ENCODE measurements at regions not wholly inside any gene's neighbourhood (a gene's known extent, or its start where the extent isn't known, plus 50 kb on each side); places are given as distances from the start of the nearest gene placed in this dataset.
"Not testable (repeated sequence)": the region's sequence is repeated elsewhere in the genome, so short reads cannot be mapped to it uniquely, and the experiment has no call there.

DNA sequence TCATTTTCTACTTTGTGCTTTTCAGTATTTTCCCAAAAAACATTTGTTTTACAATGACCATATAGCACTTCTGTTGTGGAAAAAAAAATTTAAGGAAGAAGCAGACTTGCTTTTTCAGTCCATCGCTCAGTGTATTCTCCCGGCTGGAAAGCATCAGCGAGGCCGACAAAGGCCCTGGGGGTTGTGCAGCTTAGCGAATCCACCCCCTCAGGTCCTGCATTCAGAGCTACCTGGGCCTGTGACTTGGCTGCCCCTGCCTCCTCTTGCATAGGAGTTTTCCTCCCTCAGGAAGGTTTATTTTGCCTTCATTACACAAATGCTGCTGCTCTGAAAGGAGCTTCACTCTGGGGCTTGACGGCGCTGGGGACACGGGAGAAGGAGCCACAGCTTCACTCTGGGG lies 244.4 kb upstream of the MGAT5 start:
- H4K20me1 ChIP-seq (ENCODE audit: control insufficient read depth, insufficient read depth, low read length, poor library complexity, severe bottlenecking), result no peaks in the 10 kb centered on the region
- no peak overlapping the region for H3K4me2 ChIP-seq (replicated peaks; ENCODE audit: low read depth, low read length, poor library complexity, severe bottlenecking)
- H3K4me3 Mint-ChIP-seq, result no peak overlapping the region
- 85% methylated on average over 5 of the region's 8 CpGs for WGBS (ENCODE audit: insufficient coverage)
- no peaks in the 10 kb centered on the region for H3K27me3 ChIP-seq (replicated peaks in 1 of 4; ENCODE audit: control extremely low read depth in 1 of 4, control insufficient read depth in 3 of 4, insufficient read depth in 4 of 4, low read length in 3 of 4)
- peaks cover 6% of the 10 kb centered on the region for H3K27me3 Mint-ChIP-seq
- H3K4me1 ChIP-seq (ENCODE audit: control insufficient read depth in 2 of 2, insufficient read depth in 2 of 2, low read length in 2 of 2), result no peaks in the 10 kb centered on the region
- ATAC-seq (ENCODE audit: low read depth) (no peak), DNase-seq (no peak)
- no peak overlapping the region for H3K27ac Mint-ChIP-seq
- ChIA-PET POLR2A (no interaction called here), CTCF (no interaction called here)
- H2AFZ ChIP-seq (ENCODE audit: insufficient read depth, low read depth, low read length, poor library complexity, severe bottlenecking), result no peak overlapping the region
- no peaks in the 10 kb centered on the region for H3K4me1 Mint-ChIP-seq
- no peaks in the 10 kb centered on the region for H3K9me3 ChIP-seq (ENCODE audit: control extremely low read depth in 1 of 3, control insufficient read depth in 2 of 3, insufficient read depth in 1 of 3, low read length in 2 of 3)
- no peak overlapping the region for H3K9ac ChIP-seq (ENCODE audit: low read length)
- no peaks in the 10 kb centered on the region for H3K36me3 ChIP-seq (replicated peaks in 1 of 2; ENCODE audit: control extremely low read depth in 1 of 2, control insufficient read depth in 1 of 2, extremely low read depth in 1 of 2, insufficient read depth in 2 of 2, low read length in 1 of 2)
- no peak overlapping the region for H3K4me3 ChIP-seq (ENCODE audit: control extremely low read depth in 1 of 5, extremely low read depth in 1 of 5, insufficient read depth in 1 of 5, low read depth in 2 of 5, low read length in 4 of 5)
- H3K9me3 Mint-ChIP-seq (ENCODE audit: insufficient read depth), result no peaks in the 10 kb centered on the region
- intact Hi-C loops (cut with micrococcal nuclease), result no loop called here
- H3K27ac ChIP-seq (ENCODE audit: low read length in 2 of 2), result no peak overlapping the region
- H3K79me2 ChIP-seq (ENCODE audit: control insufficient read depth, insufficient read depth, low read length), result no peaks in the 10 kb centered on the region
- TF ChIP-seq, protein P1, sequence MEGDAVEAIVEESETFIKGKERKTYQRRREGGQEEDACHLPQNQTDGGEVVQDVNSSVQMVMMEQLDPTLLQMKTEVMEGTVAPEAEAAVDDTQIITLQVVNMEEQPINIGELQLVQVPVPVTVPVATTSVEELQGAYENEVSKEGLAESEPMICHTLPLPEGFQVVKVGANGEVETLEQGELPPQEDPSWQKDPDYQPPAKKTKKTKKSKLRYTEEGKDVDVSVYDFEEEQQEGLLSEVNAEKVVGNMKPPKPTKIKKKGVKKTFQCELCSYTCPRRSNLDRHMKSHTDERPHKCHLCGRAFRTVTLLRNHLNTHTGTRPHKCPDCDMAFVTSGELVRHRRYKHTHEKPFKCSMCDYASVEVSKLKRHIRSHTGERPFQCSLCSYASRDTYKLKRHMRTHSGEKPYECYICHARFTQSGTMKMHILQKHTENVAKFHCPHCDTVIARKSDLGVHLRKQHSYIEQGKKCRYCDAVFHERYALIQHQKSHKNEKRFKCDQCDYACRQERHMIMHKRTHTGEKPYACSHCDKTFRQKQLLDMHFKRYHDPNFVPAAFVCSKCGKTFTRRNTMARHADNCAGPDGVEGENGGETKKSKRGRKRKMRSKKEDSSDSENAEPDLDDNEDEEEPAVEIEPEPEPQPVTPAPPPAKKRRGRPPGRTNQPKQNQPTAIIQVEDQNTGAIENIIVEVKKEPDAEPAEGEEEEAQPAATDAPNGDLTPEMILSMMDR (IDR thresholded peaks at IDR 0.05), result no peak
- TF ChIP-seq EZH2 (IDR thresholded peaks at IDR 0.05; ENCODE audit: borderline replicate concordance, insufficient read depth, low read depth, low read length, poor library complexity, severe bottlenecking), result no peak

DNA sequence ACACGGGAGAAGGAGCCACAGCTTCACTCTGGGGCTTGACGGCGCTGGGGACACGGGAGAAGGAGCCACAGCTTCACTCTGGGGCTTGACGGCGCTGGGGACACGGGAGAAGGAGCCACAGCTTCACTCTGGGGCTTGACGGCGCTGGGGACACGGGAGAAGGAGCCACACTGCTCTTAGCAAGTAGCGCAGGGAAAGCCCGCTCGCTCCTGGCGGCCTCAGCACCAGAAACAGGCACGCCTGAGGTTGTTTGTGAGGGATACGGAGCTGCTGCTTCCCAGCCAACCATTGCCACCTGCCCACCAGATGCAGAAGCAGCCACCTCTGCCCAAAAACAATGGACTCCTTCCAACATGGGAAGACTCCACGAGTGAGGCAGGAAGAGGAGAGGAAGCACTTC lies 244.0 kb upstream of the MGAT5 start:
- H2AFZ ChIP-seq (ENCODE audit: insufficient read depth, low read depth, low read length, poor library complexity, severe bottlenecking); H3K27ac ChIP-seq (ENCODE audit: low read length in 2 of 2); H3K9ac ChIP-seq (ENCODE audit: low read length); H4K20me1 ChIP-seq (ENCODE audit: control insufficient read depth, insufficient read depth, low read length, poor library complexity, severe bottlenecking); CTCF ChIA-PET; H3K4me3 ChIP-seq (ENCODE audit: control extremely low read depth in 1 of 5, extremely low read depth in 1 of 5, insufficient read depth in 1 of 5, low read depth in 2 of 5, low read length in 4 of 5); H3K79me2 ChIP-seq (ENCODE audit: control insufficient read depth, insufficient read depth, low read length); H3K36me3 ChIP-seq (replicated peaks in 1 of 2; ENCODE audit: control extremely low read depth in 1 of 2, control insufficient read depth in 1 of 2, extremely low read depth in 1 of 2, insufficient read depth in 2 of 2, low read length in 1 of 2); DNase-seq; H3K4me1 Mint-ChIP-seq; H3K27me3 Mint-ChIP-seq; ATAC-seq (ENCODE audit: low read depth); H3K4me2 ChIP-seq (replicated peaks; ENCODE audit: low read depth, low read length, poor library complexity, severe bottlenecking); H3K27me3 ChIP-seq (replicated peaks in 1 of 4; ENCODE audit: control extremely low read depth in 1 of 4, control insufficient read depth in 3 of 4, insufficient read depth in 4 of 4, low read length in 3 of 4); H3K9me3 ChIP-seq (ENCODE audit: control extremely low read depth in 1 of 3, control insufficient read depth in 2 of 3, insufficient read depth in 1 of 3, low read length in 2 of 3); H3K9me3 Mint-ChIP-seq (ENCODE audit: insufficient read depth); H3K4me3 Mint-ChIP-seq; intact Hi-C loops (cut with micrococcal nuclease); H3K4me1 ChIP-seq (ENCODE audit: control insufficient read depth in 2 of 2, insufficient read depth in 2 of 2, low read length in 2 of 2); POLR2A ChIA-PET; H3K27ac Mint-ChIP-seq: not testable (repeated sequence)
- no CpG with 5 or more reads among the region's 17 CpGs for WGBS (ENCODE audit: insufficient coverage)
